ENCODE measurements at regions not wholly inside any gene's neighbourhood (a gene's known extent, or its start where the extent isn't known, plus 50 kb on each side); places are given as distances from the start of the nearest gene placed in this dataset.
A peak's percentile ranks its signal among the peaks of the same experiment; 100 is the strongest.

- ChIA-PET CTCF (no interaction called here), POLR2A (ENCODE audit: low non-redundant PET) (no interaction called here)
- DNase-seq (ENCODE audit: low spot score) = no peak
- TF ChIP-seq CTCF (conservative IDR thresholded peaks at IDR 0.05; ENCODE audit: low read depth) = no peak
- H3K27ac ChIP-seq = no peak overlapping the region
Observed at GRCh38 chr15:38898236-38898635, 333.6 kb upstream of the RASGRP1 start.

GRCh38 chr15:38899300-38899699 is 334.7 kb upstream of the RASGRP1 start:
- ChIA-PET CTCF (interaction anchor here (0.6 kb wide), 1 partner anchor 12 kb away, joined by 3 read pairs; no protein-coding TSS in a partner anchor), POLR2A (ENCODE audit: low non-redundant PET) (no interaction called here)
- peak; percentile 6 for DNase-seq (ENCODE audit: low spot score)
- no peak for TF ChIP-seq CTCF (conservative IDR thresholded peaks at IDR 0.05; ENCODE audit: low read depth)
- H3K27ac ChIP-seq = no peak overlapping the region

GRCh38 chr15:38904298-38904697 is 339.7 kb upstream of the RASGRP1 start:
- no peak overlapping the region for H3K27ac ChIP-seq
- DNase-seq (ENCODE audit: low spot score) = no peak
- CTCF ChIA-PET = interaction anchor here (0.7 kb wide), 1 partner anchor 312 kb away, joined by 4 read pairs; no protein-coding TSS in a partner anchor
- POLR2A ChIA-PET (ENCODE audit: low non-redundant PET) = no interaction called here
- TF ChIP-seq CTCF (conservative IDR thresholded peaks at IDR 0.05; ENCODE audit: low read depth) = no peak

GRCh38 chr15:38905632-38906031 is 341.0 kb upstream of the RASGRP1 start:
- TF ChIP-seq CTCF (conservative IDR thresholded peaks at IDR 0.05; ENCODE audit: low read depth) = no peak
- DNase-seq (ENCODE audit: low spot score) = no peak
- POLR2A ChIA-PET (ENCODE audit: low non-redundant PET) = no interaction called here
- CTCF ChIA-PET = no interaction called here
- no peak overlapping the region for H3K27ac ChIP-seq

GRCh38 chr15:38920966-38921365 is 356.4 kb upstream of the RASGRP1 start:
- no peak overlapping the region for H3K27ac ChIP-seq
- ChIA-PET POLR2A (ENCODE audit: low non-redundant PET) (interaction anchor here (0.6 kb wide), 1 partner anchor 244 kb away, joined by 5 read pairs; no protein-coding TSS in a partner anchor), CTCF (interaction anchor here (0.6 kb wide), 1 partner anchor 371 kb away, joined by 3 read pairs; no protein-coding TSS in a partner anchor)
- no peak for TF ChIP-seq CTCF (conservative IDR thresholded peaks at IDR 0.05; ENCODE audit: low read depth)
- no peak for DNase-seq (ENCODE audit: low spot score)

GRCh38 chr15:38921471-38921870 is 356.9 kb upstream of the RASGRP1 start:
- no peak for DNase-seq (ENCODE audit: low spot score)
- no peak overlapping the region for H3K27ac ChIP-seq
- ChIA-PET CTCF (interaction anchor here (0.6 kb wide), 1 partner anchor 371 kb away, joined by 3 read pairs; no protein-coding TSS in a partner anchor), POLR2A (ENCODE audit: low non-redundant PET) (interaction anchor here (0.6 kb wide), 1 partner anchor 244 kb away, joined by 5 read pairs; no protein-coding TSS in a partner anchor)
- no peak for TF ChIP-seq CTCF (conservative IDR thresholded peaks at IDR 0.05; ENCODE audit: low read depth)

Measured in RWPE1 (cell line).